HepG2 (cell line): ENCODE measurements at regions not wholly inside any gene's neighbourhood (a gene's known extent, or its start where the extent isn't known, plus 50 kb on each side); places are given as distances from the start of the nearest gene placed in this dataset.

Source experiments
- ATAC-seq: fragments of 200-7000 bp; cut with Tn5 transposase; 3 replicates; pipeline ENCODE4 v1.9.1; 2020; ENCODE audit warnings: mild to moderate bottlenecking, moderate library complexity
- BruUV-seq: library from RNA; stranded (reverse); fragments of 400-500 nt; replicated peaks from 2 replicates; lab custom pipeline; 2021; lab: Mats Ljungman, UMichigan
- CTCF ChIA-PET: fragments of 300-600 bp; formaldehyde crosslinking; extraction: SDS; loops from one replicate; lab custom pipeline; 2021; ENCODE audit warnings: low total read pairs, inconsistent platforms, low intra/inter-chr PET ratio; lab: Yijun Ruan, JAX
- POLR2A ChIA-PET: fragments of 350-600 bp; sonication (Branson Sonifier 250); formaldehyde crosslinking; loops from one replicate; lab custom pipeline; 2020; ENCODE audit warnings: antibody characterized with exemption, inconsistent platforms; lab: Yijun Ruan, JAX
- DNase-seq: peaks from one replicate; pipeline ENCODE4 v3.0.0-alpha.2; 2015; ENCODE audit warnings: low spot score
- FAIRE-seq: peaks from 3 replicates; lab custom pipeline; 2011; peaks lifted over from hg19 to GRCh38; lab: Jason Lieb, UNC
- H2AFZ ChIP-seq: one replicate; pipeline ENCODE4 v1.6.1; 2011; ENCODE audit warnings: low read length, inconsistent platforms
- H3K27ac ChIP-seq: fragments of 300-600 bp; 3 replicates; pipeline ENCODE4 v1.8.0; 2011; ENCODE audit warnings: mixed run types, mild to moderate bottlenecking, mixed read lengths, low read length, inconsistent platforms; ENCODE audit not compliant: insufficient read depth; ENCODE audit errors: extremely low read length
- H3K27me3 ChIP-seq, 2 experiments: fragments of 200-600 bp in 1 of 2; 2 replicates in 1 of 2; 3 replicates in 1 of 2; pipeline versions ENCODE4 v1.6.0 to v1.8.0; 2011; ENCODE audit warnings: low read length in 2 of 2, mild to moderate bottlenecking in 2 of 2, moderate library complexity in 2 of 2, inconsistent platforms in 1 of 2; ENCODE audit not compliant: insufficient read depth in 2 of 2, control insufficient read depth in 1 of 2
- H3K36me3 ChIP-seq, 2 experiments: fragments of 200-600 bp in 1 of 2; replicated peaks in 1 of 2; 2 replicates in 1 of 2; 3 replicates in 1 of 2; pipeline versions ENCODE4 v1.5.1 to v1.8.0; 2011; ENCODE audit warnings: low read length in 2 of 2, inconsistent platforms in 1 of 2; ENCODE audit not compliant: insufficient read depth in 2 of 2, control insufficient read depth in 1 of 2
- H3K4me1 ChIP-seq: 2 replicates; pipeline ENCODE4 v1.5.1; 2012; ENCODE audit warnings: low read length, inconsistent platforms; ENCODE audit not compliant: insufficient read depth
- H3K4me2 ChIP-seq: 2 replicates; pipeline ENCODE4 v1.6.0; 2011; ENCODE audit warnings: low read depth, low read length, inconsistent platforms
- H3K4me3 ChIP-seq, 3 experiments: fragments of 200-600 bp in 1 of 3; sonication (generic), shearing (Covaris generic) in 1 of 3; replicated peaks in 1 of 3; 2 replicates each; pipeline ENCODE4 v1.5.1; 2011 to 2016; ENCODE audit warnings: low read length in 3 of 3, inconsistent platforms in 2 of 3, low read depth in 2 of 3, mild to moderate bottlenecking in 2 of 3, control low read depth in 1 of 3, mixed read lengths in 1 of 3; ENCODE audit not compliant: insufficient read depth in 1 of 3
- H3K79me2 ChIP-seq: one replicate; pipeline ENCODE4 v1.6.1; 2011; ENCODE audit warnings: low read length, inconsistent platforms; ENCODE audit not compliant: insufficient read depth
- H3K9ac ChIP-seq: 2 replicates; pipeline ENCODE4 v1.6.0; 2011; ENCODE audit warnings: mild to moderate bottlenecking, low read depth, low read length, inconsistent platforms; ENCODE audit not compliant: insufficient read depth
- H3K9me3 ChIP-seq: 2 replicates; pipeline ENCODE4 v1.5.1; 2012; ENCODE audit warnings: mild to moderate bottlenecking, low read length
- H4K20me1 ChIP-seq: 2 replicates; pipeline ENCODE4 v1.6.0; 2011; ENCODE audit warnings: inconsistent platforms, mild to moderate bottlenecking, low read length, moderate library complexity; ENCODE audit not compliant: insufficient read depth
- ARNT2 ChIP-seq: sonication (generic); formaldehyde crosslinking; IDR thresholded peaks from 2 replicates; pipeline ENCODE4 v1.8.0; 2022; ENCODE audit warnings: mild to moderate bottlenecking, low read depth, missing genetic modification reagents, moderate library complexity
- NR2F2 ChIP-seq: IDR thresholded peaks from 2 replicates; pipeline ENCODE4 v1.6.1; 2012; ENCODE audit warnings: low read depth, inconsistent platforms, borderline replicate concordance
- REPIN1 ChIP-seq: sonication (generic); formaldehyde crosslinking; IDR thresholded peaks from 2 replicates; pipeline ENCODE4 v1.8.0; 2022; ENCODE audit warnings: missing genetic modification reagents, low read depth, mild to moderate bottlenecking, borderline replicate concordance
- ZNF432 ChIP-seq: sonication (generic); formaldehyde crosslinking; IDR thresholded peaks from 2 replicates; pipeline ENCODE4 v1.5.0; 2020; ENCODE audit warnings: missing genetic modification reagents, mild to moderate bottlenecking, borderline replicate concordance
- ZNF577 ChIP-seq: sonication (generic); formaldehyde crosslinking; IDR thresholded peaks from 2 replicates; pipeline ENCODE4 v1.4.0; 2020; ENCODE audit warnings: mild to moderate bottlenecking, low read depth, missing genetic modification reagents, borderline replicate concordance
- ZNF589 ChIP-seq: sonication (generic); formaldehyde crosslinking; conservative IDR thresholded peaks from 2 replicates; pipeline ENCODE4 v1.8.0; 2022; ENCODE audit warnings: mild to moderate bottlenecking, moderate library complexity, missing genetic modification reagents
- ZNF674 ChIP-seq: sonication (generic); formaldehyde crosslinking; IDR thresholded peaks from 2 replicates; pipeline ENCODE4 v1.5.0; 2020; ENCODE audit warnings: low read depth, mild to moderate bottlenecking, missing genetic modification reagents
- WGBS: methylation state at CpG from one replicate; pipeline ENCODE4 v1.1.6; 2017; ENCODE audit warnings: low lambda C conversion rate; 5-methylcytosine and 5-hydroxymethylcytosine counted together
- in situ Hi-C: cut with HindIII; loops from 2 replicates; pipeline ENCODE4 v1.10.0; 2017; ENCODE audit warnings: low pct_unique_long_range_greater_than_20kb; ENCODE audit not compliant: extremely low pct_ligation_motif_present
- intact Hi-C: fragments of 100-400 bp; cut with micrococcal nuclease; formaldehyde crosslinking; loops from one replicate; pipeline ENCODE4 v1.10.0; 2022; ENCODE audit not compliant: unreplicated experiment
- TF ChIP-seq, protein P1 (sequence below), 2 experiments: IDR thresholded peaks; 2 replicates each; pipeline ENCODE4 v1.6.1; 2011 to 2012; ENCODE audit warnings: low read length in 2 of 2, borderline replicate concordance in 1 of 2, low read depth in 1 of 2, mild to moderate bottlenecking in 1 of 2, moderate library complexity in 1 of 2
- TF ChIP-seq, protein P2 (sequence below): sonication (generic); formaldehyde crosslinking; IDR thresholded peaks from 2 replicates; pipeline ENCODE4 v1.4.0; 2020; ENCODE audit warnings: mild to moderate bottlenecking, low read depth, missing genetic modification reagents
- TF ChIP-seq, protein P3 (sequence below), 2 experiments: sonication (generic) in 1 of 2; formaldehyde crosslinking in 1 of 2; IDR thresholded peaks; 2 replicates each; pipeline versions ENCODE4 v1.5.1 to v1.6.1; 2011 to 2020; ENCODE audit warnings: borderline replicate concordance in 1 of 2, low read depth in 1 of 2, low read length in 1 of 2, mild to moderate bottlenecking in 1 of 2, missing genetic modification reagents in 1 of 2, moderate library complexity in 1 of 2

DNA sequence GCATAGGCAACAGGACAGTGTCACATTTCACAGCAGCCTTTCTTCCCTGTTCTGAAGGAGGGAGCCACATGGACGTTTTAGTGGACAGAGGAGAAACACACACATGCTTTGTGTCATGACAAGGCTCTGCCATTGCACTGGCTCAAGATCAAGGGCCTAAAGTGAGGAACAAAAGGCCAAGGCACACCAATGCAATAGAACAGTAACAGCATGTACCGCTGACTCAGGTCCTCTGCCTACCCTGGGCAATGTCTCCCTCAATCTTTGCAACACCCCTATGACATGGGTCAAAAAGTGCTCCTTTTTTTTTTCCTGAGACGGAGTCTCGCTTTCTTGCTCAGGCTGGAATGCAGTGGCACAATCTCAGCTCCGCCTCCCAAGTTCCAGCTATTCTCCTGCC, 57.8 kb upstream of the SDK1 start:
- BruUV-seq = no TSS peak
- 63% methylated on average over 5 of the region's 5 CpGs for WGBS
- TF ChIP-seq ZNF432 = no peak
- TF ChIP-seq, protein P1, sequence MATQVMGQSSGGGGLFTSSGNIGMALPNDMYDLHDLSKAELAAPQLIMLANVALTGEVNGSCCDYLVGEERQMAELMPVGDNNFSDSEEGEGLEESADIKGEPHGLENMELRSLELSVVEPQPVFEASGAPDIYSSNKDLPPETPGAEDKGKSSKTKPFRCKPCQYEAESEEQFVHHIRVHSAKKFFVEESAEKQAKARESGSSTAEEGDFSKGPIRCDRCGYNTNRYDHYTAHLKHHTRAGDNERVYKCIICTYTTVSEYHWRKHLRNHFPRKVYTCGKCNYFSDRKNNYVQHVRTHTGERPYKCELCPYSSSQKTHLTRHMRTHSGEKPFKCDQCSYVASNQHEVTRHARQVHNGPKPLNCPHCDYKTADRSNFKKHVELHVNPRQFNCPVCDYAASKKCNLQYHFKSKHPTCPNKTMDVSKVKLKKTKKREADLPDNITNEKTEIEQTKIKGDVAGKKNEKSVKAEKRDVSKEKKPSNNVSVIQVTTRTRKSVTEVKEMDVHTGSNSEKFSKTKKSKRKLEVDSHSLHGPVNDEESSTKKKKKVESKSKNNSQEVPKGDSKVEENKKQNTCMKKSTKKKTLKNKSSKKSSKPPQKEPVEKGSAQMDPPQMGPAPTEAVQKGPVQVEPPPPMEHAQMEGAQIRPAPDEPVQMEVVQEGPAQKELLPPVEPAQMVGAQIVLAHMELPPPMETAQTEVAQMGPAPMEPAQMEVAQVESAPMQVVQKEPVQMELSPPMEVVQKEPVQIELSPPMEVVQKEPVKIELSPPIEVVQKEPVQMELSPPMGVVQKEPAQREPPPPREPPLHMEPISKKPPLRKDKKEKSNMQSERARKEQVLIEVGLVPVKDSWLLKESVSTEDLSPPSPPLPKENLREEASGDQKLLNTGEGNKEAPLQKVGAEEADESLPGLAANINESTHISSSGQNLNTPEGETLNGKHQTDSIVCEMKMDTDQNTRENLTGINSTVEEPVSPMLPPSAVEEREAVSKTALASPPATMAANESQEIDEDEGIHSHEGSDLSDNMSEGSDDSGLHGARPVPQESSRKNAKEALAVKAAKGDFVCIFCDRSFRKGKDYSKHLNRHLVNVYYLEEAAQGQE (IDR thresholded peaks at IDR 0.05; ENCODE audit: borderline replicate concordance in 1 of 2, low read depth in 1 of 2, low read length in 2 of 2) = no peak
- TF ChIP-seq REPIN1 (CRISPR knock-in tag) = no peak
- TF ChIP-seq ZNF589 (CRISPR knock-in tag) = no peak
- TF ChIP-seq, protein P2, sequence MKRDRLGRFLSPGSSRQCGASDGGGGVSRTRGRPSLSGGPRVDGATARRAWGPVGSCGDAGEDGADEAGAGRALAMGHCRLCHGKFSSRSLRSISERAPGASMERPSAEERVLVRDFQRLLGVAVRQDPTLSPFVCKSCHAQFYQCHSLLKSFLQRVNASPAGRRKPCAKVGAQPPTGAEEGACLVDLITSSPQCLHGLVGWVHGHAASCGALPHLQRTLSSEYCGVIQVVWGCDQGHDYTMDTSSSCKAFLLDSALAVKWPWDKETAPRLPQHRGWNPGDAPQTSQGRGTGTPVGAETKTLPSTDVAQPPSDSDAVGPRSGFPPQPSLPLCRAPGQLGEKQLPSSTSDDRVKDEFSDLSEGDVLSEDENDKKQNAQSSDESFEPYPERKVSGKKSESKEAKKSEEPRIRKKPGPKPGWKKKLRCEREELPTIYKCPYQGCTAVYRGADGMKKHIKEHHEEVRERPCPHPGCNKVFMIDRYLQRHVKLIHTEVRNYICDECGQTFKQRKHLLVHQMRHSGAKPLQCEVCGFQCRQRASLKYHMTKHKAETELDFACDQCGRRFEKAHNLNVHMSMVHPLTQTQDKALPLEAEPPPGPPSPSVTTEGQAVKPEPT (CRISPR knock-in tag) = no peak
- TF ChIP-seq ARNT2 (CRISPR knock-in tag) = no peak
- TF ChIP-seq NR2F2 = no peak
- TF ChIP-seq, protein P3, sequence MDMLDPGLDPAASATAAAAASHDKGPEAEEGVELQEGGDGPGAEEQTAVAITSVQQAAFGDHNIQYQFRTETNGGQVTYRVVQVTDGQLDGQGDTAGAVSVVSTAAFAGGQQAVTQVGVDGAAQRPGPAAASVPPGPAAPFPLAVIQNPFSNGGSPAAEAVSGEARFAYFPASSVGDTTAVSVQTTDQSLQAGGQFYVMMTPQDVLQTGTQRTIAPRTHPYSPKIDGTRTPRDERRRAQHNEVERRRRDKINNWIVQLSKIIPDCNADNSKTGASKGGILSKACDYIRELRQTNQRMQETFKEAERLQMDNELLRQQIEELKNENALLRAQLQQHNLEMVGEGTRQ (IDR thresholded peaks at IDR 0.05; ENCODE audit: low read depth, low read length) = no peak
- TF ChIP-seq, protein P3 (CRISPR knock-in tag; IDR thresholded peaks at IDR 0.05; ENCODE audit: borderline replicate concordance) = no peak
- TF ChIP-seq ZNF577 = no peak
- no peak for TF ChIP-seq ZNF674 (CRISPR knock-in tag)

More for the DNA sequence above, 57.8 kb upstream of the SDK1 start:
- intact Hi-C loops = no loop called here
- no peak overlapping the region for H3K4me3 ChIP-seq
- H3K9me3 ChIP-seq = peaks cover 12% of the 10 kb centered on the region
- no peak overlapping the region for H3K9ac ChIP-seq
- ATAC-seq (no peak), DNase-seq (no peak), FAIRE-seq (no peak)
- no peaks in the 10 kb centered on the region for H3K36me3 ChIP-seq
- no peaks in the 10 kb centered on the region for H3K27me3 ChIP-seq
- in situ Hi-C loops = no loop called here
- H4K20me1 ChIP-seq = no peaks in the 10 kb centered on the region
- no peak overlapping the region for H3K27ac ChIP-seq
- H3K4me2 ChIP-seq = no peak overlapping the region
- CTCF ChIA-PET = no interaction called here
- POLR2A ChIA-PET = no interaction called here
- H2AFZ ChIP-seq = no peak overlapping the region
- no peaks in the 10 kb centered on the region for H3K79me2 ChIP-seq
- H3K4me1 ChIP-seq = peaks cover 16% of the 10 kb centered on the region
